Stimulated activated CD4-positive, alpha-beta T cell treated with anti-CD3 and anti-CD28 coated beads, Interleukin-2, amount 100 ng/mL, for 24 hours (primary cell): ENCODE measurements at regions not wholly inside any gene's neighbourhood (a gene's known extent, or its start where the extent isn't known, plus 50 kb on each side); places are given as distances from the start of the nearest gene placed in this dataset.
"Not testable (repeated sequence)": the region's sequence is repeated elsewhere in the genome, so short reads cannot be mapped to it uniquely, and the experiment has no call there.

Experiments
- DNase-seq, 2 donors: peaks; one replicate each; pipeline ENCODE4 v3.0.0-alpha.2; 2020

DNA sequence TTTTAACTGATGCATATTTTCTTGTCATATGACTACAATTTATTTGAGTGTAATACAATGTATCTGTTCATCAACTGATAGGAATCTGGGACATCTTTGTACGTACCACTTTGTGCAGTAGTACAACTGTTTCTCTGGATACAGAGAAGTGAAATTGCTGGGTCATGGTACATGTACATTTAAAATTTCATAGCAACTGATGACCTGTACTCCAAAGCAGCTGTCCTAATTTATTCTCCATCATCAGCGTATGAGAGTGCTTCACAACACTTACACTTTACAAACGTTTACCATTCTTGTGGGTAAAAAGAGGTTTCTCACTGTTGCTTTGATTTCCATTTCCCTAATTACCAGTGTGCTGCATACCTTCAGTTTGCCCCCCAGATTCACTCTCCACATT, 552.8 kb upstream of the CADM1 start:
- DNase-seq = no peak

GRCh38 chr11:116055064-116055463, 550.8 kb upstream of the CADM1 start:
- no peak for DNase-seq

- DNase-seq = no peak
Observed at GRCh38 chr11:116053548-116053919, 549.3 kb upstream of the CADM1 start.

DNA sequence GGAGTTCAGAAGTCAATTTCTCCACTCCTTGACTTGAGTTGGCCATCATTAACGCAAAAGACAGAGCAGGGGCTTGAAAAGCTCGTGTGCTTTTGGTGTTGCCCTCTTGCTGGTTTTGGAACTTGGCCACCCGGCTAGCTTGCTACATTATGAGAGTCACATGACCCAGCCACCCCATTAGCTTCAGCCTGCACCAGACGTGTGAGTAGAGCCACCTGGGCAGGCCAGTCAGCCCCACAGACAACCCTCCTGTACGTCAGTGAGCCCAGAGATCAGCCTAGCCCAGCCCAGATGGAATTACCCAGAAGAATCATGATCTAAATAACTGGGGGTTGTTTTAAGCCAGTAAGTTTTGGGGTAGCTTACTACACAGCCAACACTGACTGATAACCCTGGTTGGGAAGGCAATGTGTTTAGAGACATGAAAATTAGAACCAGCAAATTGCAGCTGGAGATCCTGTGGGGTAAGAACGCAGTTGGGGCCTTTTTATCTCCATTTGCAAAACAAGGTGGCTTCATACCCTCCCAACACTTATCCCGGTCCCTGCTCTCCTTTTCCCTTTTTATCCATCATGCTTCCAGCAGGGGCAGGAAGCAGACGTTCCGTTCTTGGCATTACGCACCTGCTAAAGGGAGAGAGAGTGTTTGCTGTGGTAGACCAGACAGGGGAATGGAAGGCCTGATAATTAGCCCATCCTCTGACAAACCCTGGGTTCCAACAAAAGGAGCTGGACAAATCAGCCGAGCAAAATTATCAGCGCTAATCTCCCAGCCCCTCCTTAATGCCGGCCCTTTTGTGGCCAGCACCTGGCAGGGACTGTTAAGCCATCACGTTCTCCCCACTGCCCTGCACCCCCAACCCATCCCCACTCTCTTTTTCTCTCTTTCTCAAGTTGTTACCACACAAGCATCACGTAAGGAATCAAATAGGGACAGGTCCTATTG, 548.7 kb upstream of the CADM1 start:
- DNase-seq = no peak

DNA sequence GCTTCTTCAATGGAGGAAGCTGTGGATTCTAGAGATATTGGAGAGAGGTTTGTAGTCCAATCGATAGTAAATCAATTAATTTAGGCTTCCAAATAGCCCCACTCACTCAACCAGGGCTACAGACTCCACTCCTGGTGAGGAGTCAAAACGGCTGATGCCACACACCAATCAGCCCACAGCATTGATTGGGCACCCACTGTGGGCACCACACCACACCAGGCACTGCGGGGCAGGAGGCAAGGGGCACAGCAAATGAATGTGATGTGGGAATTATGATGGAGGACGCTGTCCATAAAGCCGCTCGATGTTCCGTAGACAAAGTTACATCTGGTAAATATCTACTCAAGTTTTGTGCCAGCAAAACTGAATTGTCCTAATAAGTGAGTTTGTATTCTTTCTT, 547.3 kb upstream of the CADM1 start:
- DNase-seq = no peak

DNA sequence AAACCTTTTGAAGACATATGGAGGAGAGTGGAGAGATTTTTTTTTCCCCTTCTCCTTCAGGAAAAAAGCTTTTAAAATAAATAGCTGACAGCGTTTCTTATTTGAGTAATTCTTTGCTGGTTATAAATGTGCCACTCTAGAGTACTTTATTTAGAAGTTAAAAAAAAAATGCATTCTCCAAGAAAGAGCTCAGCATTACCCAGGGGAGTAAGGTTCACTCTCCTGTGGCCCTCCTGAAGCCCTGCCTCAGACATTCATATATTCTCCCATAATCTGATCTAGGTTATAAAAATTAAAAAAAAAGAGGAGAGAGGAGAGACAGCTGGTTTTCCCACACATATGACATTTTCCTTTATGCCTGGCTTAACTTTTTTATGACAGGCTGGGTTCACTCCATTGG, 545.2 kb upstream of the CADM1 start:
- no peak for DNase-seq

DNA sequence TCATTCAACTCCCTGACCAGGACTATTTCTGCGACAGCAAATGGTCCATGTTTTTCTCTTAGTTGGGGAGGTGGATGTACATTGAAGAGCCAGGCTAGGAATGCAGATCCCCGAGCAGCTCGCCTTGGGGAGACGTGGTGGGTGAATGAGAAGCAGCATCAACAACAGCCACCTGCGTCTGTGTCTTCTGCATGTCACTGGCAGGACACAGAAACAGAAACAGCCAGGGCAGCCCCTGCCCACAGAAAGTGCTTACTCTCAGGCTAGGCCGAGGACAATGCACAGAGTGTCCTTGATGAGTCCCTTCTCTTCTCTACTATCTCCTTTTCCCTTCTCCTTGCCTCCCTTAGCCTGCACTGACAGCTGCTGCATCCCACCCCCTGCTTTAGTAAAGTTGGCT, 541.9 kb upstream of the CADM1 start:
- no peak for DNase-seq

DNA sequence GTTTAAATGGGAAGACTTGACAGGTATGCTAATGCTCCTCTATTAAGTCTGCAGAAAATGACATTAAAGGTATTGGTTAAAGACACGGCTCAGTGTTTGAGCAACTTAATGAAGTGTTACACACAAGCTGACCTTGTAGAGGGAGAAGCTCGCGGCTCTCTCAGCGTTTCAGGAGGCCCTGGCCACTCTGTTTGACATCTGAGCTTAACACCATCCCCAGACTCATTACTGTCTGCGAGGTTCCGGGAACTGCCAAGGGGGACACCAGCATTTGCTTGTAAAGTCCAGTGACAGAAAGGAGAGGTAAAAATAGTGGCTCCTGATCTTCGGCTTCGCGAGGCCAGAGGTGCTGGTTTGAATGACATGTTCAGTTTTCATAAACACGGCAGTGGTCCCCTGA, 540.7 kb upstream of the CADM1 start:
- DNase-seq = no peak

DNA sequence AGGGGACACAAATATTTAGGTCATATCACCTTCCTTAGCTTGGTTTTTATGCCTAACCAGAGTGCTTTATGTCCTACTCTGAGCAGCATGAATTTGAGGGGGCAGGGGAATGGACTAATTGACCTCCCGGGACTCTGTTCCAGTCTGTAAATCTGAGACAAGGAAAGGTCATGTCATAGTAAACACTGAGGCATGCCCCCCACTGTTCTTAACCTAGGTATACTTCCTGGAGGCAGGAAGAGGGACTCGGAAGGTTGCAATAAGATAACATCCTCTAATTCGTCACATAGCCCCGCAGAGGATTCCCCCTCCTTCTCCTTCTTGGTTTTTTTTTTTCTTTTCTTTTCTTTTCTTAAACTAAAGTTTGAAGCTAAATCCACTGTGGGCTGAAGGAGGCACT, 540.3 kb upstream of the CADM1 start:
- DNase-seq = no peak

GRCh38 chr11:116043857-116044256, 539.6 kb upstream of the CADM1 start:
- DNase-seq = no peak

GRCh38 chr11:116043059-116043458, 538.8 kb upstream of the CADM1 start:
- not testable (repeated sequence) for DNase-seq

DNA sequence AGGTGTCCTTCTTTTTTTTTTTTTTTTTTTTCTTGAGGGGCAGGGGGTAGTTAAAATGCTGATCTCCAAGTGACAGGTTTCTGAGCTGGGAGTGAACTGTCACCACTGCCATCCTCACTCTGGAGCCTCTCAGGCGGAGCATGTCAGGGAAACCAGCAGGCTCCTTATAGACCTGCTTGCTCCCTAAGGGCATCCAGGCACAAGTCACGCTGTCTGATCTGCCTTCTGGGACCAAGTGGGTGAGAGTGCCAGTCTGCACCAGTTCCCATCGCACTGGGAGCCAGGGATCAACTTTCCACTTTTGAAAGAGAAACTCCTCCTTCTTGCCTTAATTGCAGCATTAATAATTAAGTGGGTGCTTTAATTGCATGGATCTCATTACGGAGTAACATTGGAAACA, 537.9 kb upstream of the CADM1 start:
- no peak for DNase-seq

DNA sequence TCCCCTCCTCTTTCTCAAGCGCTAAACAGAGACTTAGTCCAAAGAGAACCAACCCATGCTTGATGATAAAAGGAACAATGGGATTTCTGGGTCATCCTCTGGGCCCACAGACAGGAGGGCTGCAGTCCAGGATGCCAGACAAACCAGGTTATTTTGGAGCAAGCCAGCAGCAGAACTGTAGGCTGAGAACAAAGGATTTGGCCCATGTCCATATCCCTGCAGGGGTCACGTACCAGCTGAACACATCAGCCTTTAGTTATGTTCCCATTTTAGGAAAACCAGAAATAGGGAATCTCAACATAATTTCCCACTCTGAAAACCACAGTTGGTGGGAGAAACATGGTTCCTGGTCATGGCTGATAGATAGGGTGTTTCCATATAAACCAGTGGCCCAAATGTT, 533.6 kb upstream of the CADM1 start:
- DNase-seq = no peak

DNA sequence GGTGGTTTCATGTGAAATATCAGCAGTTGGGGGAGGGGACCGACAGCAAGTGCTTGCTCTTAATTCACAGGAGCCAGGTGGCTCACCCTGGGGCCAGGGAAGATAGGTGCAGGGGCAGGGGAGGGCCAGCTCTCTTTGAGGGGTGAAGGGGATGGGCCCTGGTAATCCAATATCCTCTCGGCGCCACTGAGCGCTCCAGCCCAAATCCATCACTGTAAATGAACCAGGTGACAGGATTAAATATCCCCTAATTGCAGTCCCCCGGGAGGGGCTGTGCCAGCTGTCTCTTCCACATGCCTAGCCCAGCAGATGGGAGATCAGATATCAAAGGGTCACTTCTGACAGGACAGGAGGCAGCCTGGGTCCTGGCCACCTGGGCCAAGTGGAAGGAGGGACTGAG, 531.8 kb upstream of the CADM1 start:
- no peak for DNase-seq

GRCh38 chr11:116033931-116034553, 529.8 kb upstream of the CADM1 start:
- DNase-seq = no peak

GRCh38 chr11:116030697-116031331, 526.6 kb upstream of the CADM1 start:
- DNase-seq = no peak

- DNase-seq = not testable (repeated sequence)
Observed at GRCh38 chr11:116028506-116028905, 524.3 kb upstream of the CADM1 start.

DNA sequence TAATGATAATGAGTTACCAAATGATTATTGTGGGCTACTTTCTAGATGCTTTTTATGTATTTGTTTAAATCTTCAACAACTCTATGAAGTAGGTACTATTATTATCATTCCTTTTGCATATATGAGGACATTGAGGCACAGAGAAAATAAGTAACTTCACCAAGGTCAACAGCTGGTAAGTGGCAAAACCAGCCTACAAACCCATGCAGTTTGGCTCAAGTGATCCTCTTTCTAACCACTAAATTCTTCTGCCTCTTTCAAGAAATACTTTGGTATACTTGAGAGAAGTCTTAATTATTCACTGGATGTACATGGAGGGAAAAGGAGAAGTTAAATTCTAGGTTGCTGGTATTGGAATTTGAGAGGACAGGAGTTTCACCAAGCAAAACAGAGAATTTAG, 495.2 kb upstream of the CADM1 start:
- DNase-seq = no peak

DNA sequence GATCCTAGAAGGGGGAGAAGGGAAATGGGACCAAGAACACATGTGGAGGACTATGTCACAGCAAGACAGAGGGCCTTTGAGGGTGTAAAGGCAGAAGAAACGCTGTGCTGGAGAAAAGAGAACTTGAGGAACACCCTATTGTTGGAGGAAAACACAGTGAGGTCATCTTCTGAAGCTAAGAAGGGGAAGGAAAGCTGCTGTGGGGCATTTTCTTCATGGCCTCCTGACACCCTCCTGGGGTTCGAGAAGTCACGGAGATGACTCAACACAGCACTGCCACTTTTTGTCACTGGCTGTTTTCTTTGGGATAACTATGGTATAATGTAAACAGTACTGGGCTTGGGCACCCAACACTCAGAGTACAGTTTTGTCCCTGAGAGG, 492.6 kb upstream of the CADM1 start:
- no peak for DNase-seq

- no peak for DNase-seq
Observed at GRCh38 chr11:115996125-115996807, 492.1 kb upstream of the CADM1 start.

DNA sequence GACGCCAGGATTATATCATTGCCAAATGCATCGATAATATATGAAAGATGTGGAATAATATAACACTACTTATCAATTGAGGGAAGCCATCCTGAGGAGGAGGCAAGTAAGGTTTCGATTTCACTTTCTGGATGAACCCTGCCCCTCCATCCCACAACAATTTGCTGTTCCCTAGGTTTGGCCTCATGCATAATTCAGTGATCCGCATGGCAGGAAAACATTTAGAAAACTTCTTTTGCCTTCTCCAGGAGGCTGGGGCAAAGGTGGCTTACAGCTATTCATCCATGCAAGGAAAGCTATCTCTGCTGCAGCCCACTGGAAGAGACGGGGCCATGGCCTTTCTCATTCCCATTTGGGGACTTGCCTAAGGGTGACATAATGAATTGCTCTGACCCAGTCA, 489.4 kb upstream of the CADM1 start:
- no peak for DNase-seq

DNA sequence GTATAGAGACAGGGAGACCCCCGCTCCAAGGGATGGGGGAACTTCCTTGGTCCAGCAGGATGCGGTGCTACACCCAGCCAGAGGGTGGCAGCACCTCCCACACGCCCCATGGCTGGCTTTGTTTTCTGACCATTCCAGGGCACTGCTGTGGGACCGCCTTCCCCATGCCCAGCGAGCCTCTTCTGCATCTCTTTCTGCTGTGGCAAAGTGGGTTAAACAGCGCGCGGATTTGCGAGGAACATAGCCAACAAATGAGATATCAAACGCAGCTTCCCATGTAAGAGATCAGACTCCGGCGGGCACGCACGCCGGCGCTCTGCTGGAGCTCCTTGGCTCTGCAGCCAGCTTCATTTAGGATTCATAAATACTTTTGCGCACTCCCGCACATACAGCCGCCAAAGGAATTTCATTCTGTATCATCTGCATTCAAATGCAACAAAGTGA, 485.8 kb upstream of the CADM1 start:
- peak in 1 of 2 donors; percentile 8 for DNase-seq

DNA sequence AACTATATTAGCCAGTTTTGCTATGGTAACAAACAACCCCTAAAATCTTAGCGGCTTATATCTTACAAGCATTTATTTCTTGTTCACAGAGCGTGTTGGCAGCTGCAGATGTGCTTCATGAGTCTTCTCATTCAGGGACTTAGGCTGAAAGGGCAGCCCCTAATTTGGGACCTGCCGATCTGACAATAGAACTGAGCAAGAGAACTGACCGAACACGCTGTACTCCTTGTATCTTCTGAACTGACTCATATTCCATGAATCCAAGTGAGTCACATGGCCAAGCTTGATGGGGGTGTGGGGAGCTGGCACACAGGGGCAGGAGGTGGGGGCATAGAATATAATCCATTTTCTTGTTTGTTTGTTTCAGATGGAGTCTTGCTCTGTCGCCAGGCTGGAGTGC, 481.7 kb upstream of the CADM1 start:
- no peak for DNase-seq
